ENCODE measurements at regions not wholly inside any gene's neighbourhood (a gene's known extent, or its start where the extent isn't known, plus 50 kb on each side); places are given as distances from the start of the nearest gene placed in this dataset.

DNA sequence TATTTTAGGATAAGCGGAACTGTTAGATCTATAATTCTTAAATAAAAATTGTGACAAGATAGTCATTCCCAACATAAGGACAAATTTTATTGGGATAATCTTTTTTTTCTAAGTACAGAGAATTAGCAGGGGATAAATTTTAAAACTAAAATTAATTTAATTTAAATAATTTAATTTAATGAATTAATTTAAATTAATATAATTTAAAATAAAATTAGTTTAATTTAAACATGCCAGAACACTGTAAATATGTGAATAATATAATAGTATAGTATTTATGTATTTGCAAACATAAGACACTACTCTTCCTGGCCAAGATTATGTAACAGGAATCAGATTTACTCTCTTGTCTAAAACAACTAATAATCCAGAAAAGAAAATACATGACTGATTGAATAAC lies 1055.9 kb downstream of the PDHA2 start:
- H3K27me3 Mint-ChIP-seq (ENCODE audit: unreplicated experiment), result no peaks in the 10 kb centered on the region
- DNase-seq, result no peak
- CTCF ChIA-PET, result no interaction called here
- H3K4me3 Mint-ChIP-seq (ENCODE audit: low read depth, unreplicated experiment), result no peak overlapping the region
- intact Hi-C loops (cut with micrococcal nuclease; ENCODE audit: unreplicated experiment), result no loop called here
- BruUV-seq (replicated peaks), result no TSS peak
- no peaks in the 10 kb centered on the region for H3K9me3 Mint-ChIP-seq (ENCODE audit: low read depth, unreplicated experiment)
- H3K27ac Mint-ChIP-seq (ENCODE audit: unreplicated experiment), result no peak overlapping the region
- H3K4me1 Mint-ChIP-seq (ENCODE audit: low read depth, unreplicated experiment), result no peaks in the 10 kb centered on the region
- no peak for TF ChIP-seq CTCF (IDR thresholded peaks at IDR 0.05; ENCODE audit: unreplicated experiment)
- no peaks in the 10 kb centered on the region for H3K36me3 Mint-ChIP-seq (ENCODE audit: insufficient read depth, unreplicated experiment)

GRCh38 chr4:96912716-96913115 lies 1072.8 kb downstream of the PDHA2 start:
- intact Hi-C loops (cut with micrococcal nuclease; ENCODE audit: unreplicated experiment), result no loop called here
- Mint-ChIP-seq H3K27me3 (ENCODE audit: unreplicated experiment) (no peaks in the 10 kb centered on the region), H3K36me3 (ENCODE audit: insufficient read depth, unreplicated experiment) (no peaks in the 10 kb centered on the region), H3K27ac (ENCODE audit: unreplicated experiment) (no peak overlapping the region), H3K4me1 (ENCODE audit: low read depth, unreplicated experiment) (no peaks in the 10 kb centered on the region), H3K4me3 (ENCODE audit: low read depth, unreplicated experiment) (no peak overlapping the region), H3K9me3 (ENCODE audit: low read depth, unreplicated experiment) (no peaks in the 10 kb centered on the region)
- no peak for TF ChIP-seq CTCF (IDR thresholded peaks at IDR 0.05; ENCODE audit: unreplicated experiment)
- no peak for DNase-seq
- CTCF ChIA-PET, result interaction anchor here (0.6 kb wide), 1 partner anchor 10 kb away, joined by 4 read pairs; no protein-coding TSS in a partner anchor
- no TSS peak for BruUV-seq (replicated peaks)

GRCh38 chr4:96913441-96914080 lies 1073.7 kb downstream of the PDHA2 start:
- no TSS peak for BruUV-seq (replicated peaks)
- CTCF ChIA-PET, result no interaction called here
- H3K27ac Mint-ChIP-seq (ENCODE audit: unreplicated experiment), result no peak overlapping the region

DNA sequence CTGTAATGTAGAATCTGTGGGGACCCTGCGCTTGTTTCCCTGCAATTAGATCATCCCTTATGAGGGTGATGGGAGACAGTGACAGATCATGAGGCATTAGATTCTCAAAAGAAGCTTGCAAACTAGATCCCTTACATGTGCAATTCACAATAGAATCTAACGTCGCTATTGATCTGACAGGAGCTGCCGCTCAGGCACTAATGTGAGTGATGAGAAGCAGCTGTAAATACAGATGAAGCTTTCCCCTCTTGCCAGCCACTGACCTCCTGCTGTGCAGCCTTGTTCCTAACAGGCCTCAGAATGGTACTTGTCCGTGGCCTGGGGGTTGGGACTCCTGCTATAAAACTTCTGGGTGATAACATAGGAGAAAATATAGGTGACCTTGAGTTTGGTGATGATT lies 1076.8 kb downstream of the PDHA2 start:
- no peaks in the 10 kb centered on the region for H3K4me1 Mint-ChIP-seq (ENCODE audit: low read depth, unreplicated experiment)
- H3K36me3 Mint-ChIP-seq (ENCODE audit: insufficient read depth, unreplicated experiment), result no peaks in the 10 kb centered on the region
- DNase-seq, result no peak
- no peak overlapping the region for H3K4me3 Mint-ChIP-seq (ENCODE audit: low read depth, unreplicated experiment)
- TF ChIP-seq CTCF (IDR thresholded peaks at IDR 0.05; ENCODE audit: unreplicated experiment), result no peak
- intact Hi-C loops (cut with micrococcal nuclease; ENCODE audit: unreplicated experiment), result no loop called here
- no peaks in the 10 kb centered on the region for H3K27me3 Mint-ChIP-seq (ENCODE audit: unreplicated experiment)
- no peak overlapping the region for H3K27ac Mint-ChIP-seq (ENCODE audit: unreplicated experiment)
- BruUV-seq (replicated peaks), result no TSS peak
- peaks cover 5% of the 10 kb centered on the region for H3K9me3 Mint-ChIP-seq (ENCODE audit: low read depth, unreplicated experiment)
- CTCF ChIA-PET, result no interaction called here

More at GRCh38 chr4:96913441-96914080, 1073.7 kb downstream of the PDHA2 start:
- Mint-ChIP-seq H3K36me3 (ENCODE audit: insufficient read depth, unreplicated experiment) (no peaks in the 10 kb centered on the region), H3K4me1 (ENCODE audit: low read depth, unreplicated experiment) (no peaks in the 10 kb centered on the region), H3K9me3 (ENCODE audit: low read depth, unreplicated experiment) (no peaks in the 10 kb centered on the region), H3K4me3 (ENCODE audit: low read depth, unreplicated experiment) (no peak overlapping the region), H3K27me3 (ENCODE audit: unreplicated experiment) (no peaks in the 10 kb centered on the region)
- no peak for DNase-seq
- intact Hi-C loops (cut with micrococcal nuclease; ENCODE audit: unreplicated experiment), result no loop called here
- no peak for TF ChIP-seq CTCF (IDR thresholded peaks at IDR 0.05; ENCODE audit: unreplicated experiment)
